AG04449 (cell line): ENCODE measurements at regions not wholly inside any gene's neighbourhood (a gene's known extent, or its start where the extent isn't known, plus 50 kb on each side); places are given as distances from the start of the nearest gene placed in this dataset.

Source experiments
- CTCF ChIA-PET: fragments of 350-600 bp; formaldehyde crosslinking; extraction: SDS; loops from one replicate; lab custom pipeline; 2021; ENCODE audit warnings: antibody characterized with exemption; lab: Yijun Ruan, JAX
- POLR2A ChIA-PET: fragments of 400-600, 350-600 bp; formaldehyde crosslinking; extraction: SDS; loops from one replicate; lab custom pipeline; 2020; ENCODE audit warnings: antibody characterized with exemption, inconsistent platforms; lab: Yijun Ruan, JAX
- DNase-seq: peaks from one replicate; pipeline ENCODE4 v3.0.0-alpha.2; 2010; ENCODE audit warnings: low read depth, low spot score
- H3K4me3 ChIP-seq: 2 replicates; pipeline ENCODE4 v1.5.1; 2011; ENCODE audit warnings: low read depth, mild to moderate bottlenecking, control low read depth, low read length
- CTCF ChIP-seq: IDR thresholded peaks from one replicate; pipeline ENCODE4 v1.5.1; 2011; ENCODE audit warnings: mild to moderate bottlenecking, moderate library complexity, low read length, control low read depth, inconsistent platforms; ENCODE audit not compliant: insufficient read depth; ENCODE audit errors: missing control alignments

GRCh38 chr6:138605958-138606357, 106.7 kb upstream of the NHSL1 start:
- ChIA-PET POLR2A (no interaction called here), CTCF (interaction anchor here (0.8 to 9.4 kb wide), 2 partner anchors 12 to 16 kb away, joined by 3 to 63 read pairs; no protein-coding TSS in a partner anchor)
- H3K4me3 ChIP-seq = no peak overlapping the region
- TF ChIP-seq CTCF = no peak
- no peak for DNase-seq

GRCh38 chr6:138607478-138608433, 108.5 kb upstream of the NHSL1 start:
- no peak overlapping the region for H3K4me3 ChIP-seq
- no peak for DNase-seq
- no peak for TF ChIP-seq CTCF
- ChIA-PET POLR2A (no interaction called here), CTCF (interaction anchor here (1.3 to 9.4 kb wide), 3 partner anchors 17 to 84 kb away, joined by 4 to 63 read pairs (median 8); no protein-coding TSS in a partner anchor)

GRCh38 chr6:138608896-138609295, 109.6 kb upstream of the NHSL1 start:
- CTCF ChIA-PET = interaction anchor here (2.0 kb wide), 1 partner anchor 18 kb away, joined by 8 read pairs; no protein-coding TSS in a partner anchor
- no peak for DNase-seq
- H3K4me3 ChIP-seq = no peak overlapping the region
- POLR2A ChIA-PET = no interaction called here
- TF ChIP-seq CTCF = no peak

- CTCF ChIA-PET = interaction anchor here (1.0 to 2.0 kb wide), 2 partner anchors 19 kb away, joined by 3 to 8 read pairs; no protein-coding TSS in a partner anchor
- POLR2A ChIA-PET = no interaction called here
- TF ChIP-seq CTCF = no peak
- no peak overlapping the region for H3K4me3 ChIP-seq
- DNase-seq = no peak
Observed at GRCh38 chr6:138609801-138610430, 110.6 kb upstream of the NHSL1 start.

- CTCF ChIA-PET = interaction anchor here (1.0 kb wide), 1 partner anchor 20 kb away, joined by 3 read pairs; no protein-coding TSS in a partner anchor
Observed at GRCh38 chr6:138610816-138611215, 111.5 kb upstream of the NHSL1 start.

More at GRCh38 chr6:138610816-138611215, 111.5 kb upstream of the NHSL1 start:
- no peak for DNase-seq
- H3K4me3 ChIP-seq = no peak overlapping the region
- POLR2A ChIA-PET = no interaction called here
- no peak for TF ChIP-seq CTCF
